H1 (cell line): ENCODE measurements at regions not wholly inside any gene's neighbourhood (a gene's known extent, or its start where the extent isn't known, plus 50 kb on each side); places are given as distances from the start of the nearest gene placed in this dataset.

Experiments
- CTCF ChIA-PET: fragments of 300-600 bp; sonication (Branson Sonifier 250); formaldehyde crosslinking; loops from one replicate; lab custom pipeline; 2021; ENCODE audit not compliant: partially characterized antibody; lab: Charles Lee
- POLR2A ChIA-PET: fragments of 300-600 bp; sonication (Branson Sonifier 250); formaldehyde crosslinking; loops from one replicate; lab custom pipeline; 2021; ENCODE audit warnings: inconsistent platforms; ENCODE audit not compliant: partially characterized antibody; lab: Charles Lee
- DNase-seq, 2 experiments: peaks; one replicate each; pipeline versions ENCODE4 v3.0.0 to v3.0.0-alpha.2; 2010 to 2022; ENCODE audit warnings: low spot score in 2 of 2, low read depth in 1 of 2, mixed read lengths in 1 of 2
- FAIRE-seq: peaks from 2 replicates; lab custom pipeline; 2011; peaks lifted over from hg19 to GRCh38; lab: Jason Lieb, UNC
- H2AFZ ChIP-seq: 2 replicates; pipeline ENCODE4 v1.8.1; 2012; ENCODE audit warnings: low read length, inconsistent platforms
- H2AK5ac ChIP-seq: 2 replicates; pipeline ENCODE4 v1.6.1; 2013; ENCODE audit warnings: low read depth, low read length
- H2BK120ac ChIP-seq: replicated peaks from 2 replicates; pipeline ENCODE3; 2013; ENCODE audit warnings: low read depth, low read length, inconsistent platforms
- H2BK12ac ChIP-seq: 2 replicates; pipeline ENCODE4 v1.6.1; 2013; ENCODE audit warnings: low read depth, low read length
- H2BK15ac ChIP-seq: 2 replicates; pipeline ENCODE4 v1.6.1; 2013; ENCODE audit warnings: low read length
- H2BK20ac ChIP-seq: 2 replicates; pipeline ENCODE4 v1.6.1; 2013; ENCODE audit warnings: low read length
- H2BK5ac ChIP-seq: 2 replicates; pipeline ENCODE4 v1.6.1; 2013; ENCODE audit warnings: low read depth, low read length
- H3K14ac ChIP-seq: 2 replicates; pipeline ENCODE4 v1.6.1; 2013; ENCODE audit warnings: inconsistent platforms; ENCODE audit not compliant: insufficient read length
- H3K18ac ChIP-seq: 2 replicates; pipeline ENCODE4 v1.6.1; 2013; ENCODE audit warnings: low read length; ENCODE audit errors: extremely low read depth
- H3K23ac ChIP-seq: 2 replicates; pipeline ENCODE4 v1.6.1; 2013; ENCODE audit warnings: inconsistent platforms; ENCODE audit not compliant: insufficient read length
- H3K23me2 ChIP-seq: 2 replicates; pipeline ENCODE4 v1.6.1; 2013; ENCODE audit warnings: low read depth, low read length
- H3K27ac ChIP-seq: 2 replicates; pipeline ENCODE4 v1.6.1; 2011; ENCODE audit warnings: low read depth, low read length, inconsistent platforms
- H3K27me3 ChIP-seq, 4 experiments: replicated peaks in 1 of 4; 1 replicate in 1 of 4; 2 replicates in 3 of 4; pipeline versions ENCODE4 v1.6.1 to v1.8.1; 2011 to 2013; ENCODE audit warnings: low read length in 3 of 4, mild to moderate bottlenecking in 3 of 4, inconsistent platforms in 2 of 4, mixed read lengths in 2 of 4, moderate library complexity in 1 of 4; ENCODE audit not compliant: control insufficient read depth in 3 of 4, insufficient read depth in 3 of 4; ENCODE audit errors: extremely low read depth in 1 of 4
- H3K36me3 ChIP-seq, 4 experiments: 2 replicates each; pipeline versions ENCODE4 v1.6.1 to v1.8.1; 2011 to 2013; ENCODE audit warnings: mild to moderate bottlenecking in 4 of 4, low read length in 3 of 4, moderate library complexity in 2 of 4, control low read depth in 1 of 4, inconsistent platforms in 1 of 4; ENCODE audit not compliant: insufficient read depth in 4 of 4, control insufficient read depth in 2 of 4
- H3K4ac ChIP-seq: replicated peaks from 2 replicates; pipeline ENCODE3; 2013; ENCODE audit warnings: low read length, low read depth, mixed read lengths, inconsistent platforms; ENCODE audit not compliant: insufficient read length
- H3K4me1 ChIP-seq, 4 experiments: replicated peaks in 1 of 4; 1 replicate in 1 of 4; 2 replicates in 3 of 4; pipeline versions ENCODE4 v1.6.1 to v1.8.1; 2011 to 2013; ENCODE audit warnings: low read length in 3 of 4, inconsistent platforms in 2 of 4, mixed read lengths in 1 of 4; ENCODE audit not compliant: insufficient read depth in 4 of 4, control insufficient read depth in 3 of 4
- H3K4me2 ChIP-seq, 2 experiments: 2 replicates each; pipeline versions ENCODE4 v1.6.1 to v1.8.1; 2011 to 2013; ENCODE audit warnings: low read depth in 2 of 2, low read length in 2 of 2, control low read depth in 1 of 2, inconsistent platforms in 1 of 2, mild to moderate bottlenecking in 1 of 2; ENCODE audit not compliant: insufficient read depth in 1 of 2
- H3K4me3 ChIP-seq, 4 experiments: fragments of 200-600, 300-600 bp in 1 of 4; sonication (generic), shearing (Covaris generic), sonication (Bioruptor Twin) in 1 of 4; 2 replicates each; pipeline versions ENCODE4 v1.5.1 to v1.8.1; 2011 to 2016; ENCODE audit warnings: low read length in 4 of 4, low read depth in 3 of 4, control low read depth in 2 of 4, inconsistent platforms in 2 of 4, mild to moderate bottlenecking in 2 of 4, mixed read lengths in 1 of 4, moderate library complexity in 1 of 4; ENCODE audit not compliant: insufficient read depth in 2 of 4; ENCODE audit errors: extremely low read depth in 1 of 4
- H3K56ac ChIP-seq: replicated peaks from 2 replicates; pipeline ENCODE3; 2013; ENCODE audit warnings: low read depth, mild to moderate bottlenecking, mixed read lengths, low read length, inconsistent platforms; ENCODE audit not compliant: insufficient read length
- H3K79me1 ChIP-seq: 2 replicates; pipeline ENCODE4 v1.6.1; 2013; ENCODE audit warnings: low read depth, low read length, control low read depth
- H3K79me2 ChIP-seq, 2 experiments: 2 replicates each; pipeline versions ENCODE4 v1.6.1 to v1.8.1; 2012 to 2013; ENCODE audit warnings: low read length in 2 of 2, mild to moderate bottlenecking in 2 of 2, inconsistent platforms in 1 of 2; ENCODE audit not compliant: insufficient read depth in 2 of 2, control insufficient read depth in 1 of 2
- H3K9ac ChIP-seq, 4 experiments: replicated peaks in 1 of 4; 1 replicate in 1 of 4; 2 replicates in 3 of 4; pipeline versions ENCODE4 v1.6.1 to v1.8.1; 2011 to 2013; ENCODE audit warnings: low read depth in 3 of 4, low read length in 3 of 4, control low read depth in 2 of 4, mild to moderate bottlenecking in 2 of 4, moderate library complexity in 2 of 4, inconsistent platforms in 1 of 4; ENCODE audit errors: extremely low read depth in 1 of 4
- H3K9me3 ChIP-seq, 2 experiments: 2 replicates each; pipeline versions ENCODE4 v1.6.1 to v1.8.1; 2012 to 2013; ENCODE audit warnings: mild to moderate bottlenecking in 2 of 2, moderate library complexity in 2 of 2, control low read depth in 1 of 2, inconsistent platforms in 1 of 2, low read depth in 1 of 2, low read length in 1 of 2, mixed read lengths in 1 of 2; ENCODE audit not compliant: insufficient read depth in 2 of 2
- H4K20me1 ChIP-seq, 2 experiments: replicated peaks in 1 of 2; 2 replicates each; pipeline versions ENCODE3 to v1.8.1; 2011 to 2013; ENCODE audit warnings: inconsistent platforms in 2 of 2, low read length in 2 of 2, mild to moderate bottlenecking in 1 of 2; ENCODE audit not compliant: insufficient read depth in 2 of 2, control insufficient read depth in 1 of 2
- H4K5ac ChIP-seq: 2 replicates; pipeline ENCODE4 v1.6.1; 2013; ENCODE audit warnings: low read length, low read depth, mixed read lengths, inconsistent platforms; ENCODE audit not compliant: insufficient read length
- H4K8ac ChIP-seq: 2 replicates; pipeline ENCODE4 v1.8.0; 2013; ENCODE audit warnings: mild to moderate bottlenecking, moderate library complexity, low read length, inconsistent platforms; ENCODE audit not compliant: insufficient read depth; ENCODE audit errors: extremely low read depth
- H4K91ac ChIP-seq: replicated peaks from 2 replicates; pipeline ENCODE3; 2013; ENCODE audit warnings: low read length, mixed read lengths, inconsistent platforms; ENCODE audit not compliant: insufficient read length
- CBX5 ChIP-seq: fragments of 300-800, 300-1000 bp; sonication (generic); IDR thresholded peaks from 2 replicates; pipeline ENCODE4 v1.7.1; 2016; ENCODE audit warnings: antibody characterized with exemption, low read length, low read depth
- CHD2 ChIP-seq: IDR thresholded peaks from 2 replicates; pipeline ENCODE4 v1.6.1; 2012; ENCODE audit warnings: low read length, improper control_type of control experiment
- FOSL1 ChIP-seq: IDR thresholded peaks from 2 replicates; pipeline ENCODE4 v1.6.1; 2011; ENCODE audit warnings: mild to moderate bottlenecking, low read depth, low read length, moderate library complexity; ENCODE audit not compliant: insufficient read depth
- GTF2F1 ChIP-seq: IDR thresholded peaks from 2 replicates; pipeline ENCODE4 v1.6.1; 2012; ENCODE audit warnings: low read depth, low read length, improper control_type of control experiment, borderline replicate concordance
- HDAC6 ChIP-seq: IDR thresholded peaks from one replicate; pipeline ENCODE4 v1.7.1; 2012; ENCODE audit warnings: low read depth, mild to moderate bottlenecking, inconsistent platforms, low read length, moderate library complexity
- KDM4A ChIP-seq: IDR thresholded peaks from one replicate; pipeline ENCODE4 v1.7.1; 2012; ENCODE audit warnings: low read depth, mild to moderate bottlenecking, moderate library complexity, low read length, inconsistent platforms; ENCODE audit not compliant: severe bottlenecking
- KDM5A ChIP-seq: fragments of 200-600 bp; IDR thresholded peaks from 2 replicates; pipeline ENCODE4 v1.7.1; 2012; ENCODE audit warnings: mild to moderate bottlenecking, low read length, inconsistent platforms, mixed read lengths
- NRF1 ChIP-seq: IDR thresholded peaks from 2 replicates; pipeline ENCODE4 v1.6.1; 2011; ENCODE audit warnings: mild to moderate bottlenecking, low read depth, low read length, improper control_type of control experiment
- RAD21 ChIP-seq, 2 experiments: IDR thresholded peaks in 1 of 2; conservative IDR thresholded peaks in 1 of 2; 2 replicates each; pipeline ENCODE4 v1.6.1; 2011; ENCODE audit warnings: low read depth in 2 of 2, low read length in 2 of 2, improper control_type of control experiment in 1 of 2, inconsistent platforms in 1 of 2, mild to moderate bottlenecking in 1 of 2, moderate library complexity in 1 of 2
- RFX5 ChIP-seq: IDR thresholded peaks from 2 replicates; pipeline ENCODE4 v1.6.1; 2011; ENCODE audit warnings: low read depth, low read length, improper control_type of control experiment, borderline replicate concordance
- RNF2 ChIP-seq: fragments of 200-900, 300-1000 bp; sonication (generic); IDR thresholded peaks from 2 replicates; pipeline ENCODE4 v1.7.1; 2016; ENCODE audit warnings: borderline replicate concordance, low read depth, mild to moderate bottlenecking, antibody characterized with exemption, low read length; ENCODE audit not compliant: poor library complexity, severe bottlenecking; ENCODE audit errors: missing control alignments
- SAP30 ChIP-seq: fragments of 300-600 bp; sonication (generic); IDR thresholded peaks from 2 replicates; pipeline ENCODE4 v1.7.1; 2012; ENCODE audit warnings: low read length, moderate library complexity, mild to moderate bottlenecking, inconsistent platforms; ENCODE audit not compliant: insufficient read depth, insufficient replicate concordance
- SIX5 ChIP-seq: IDR thresholded peaks from 2 replicates; pipeline ENCODE4 v1.6.1; 2011; ENCODE audit warnings: mild to moderate bottlenecking, low read depth, low read length
- SRF ChIP-seq: IDR thresholded peaks from 2 replicates; pipeline ENCODE4 v1.6.1; 2011; ENCODE audit warnings: mild to moderate bottlenecking, low read depth, low read length, moderate library complexity
- TAF1 ChIP-seq: IDR thresholded peaks from 2 replicates; pipeline ENCODE4 v1.6.1; 2011; ENCODE audit warnings: mild to moderate bottlenecking, low read depth, low read length
- WGBS, 2 experiments: shearing (Covaris generic) in 1 of 2; methylation state at CpG; one replicate each; pipeline versions ENCODE4 v1.1.6 to v1.1.7; 2013 to 2015; ENCODE audit warnings: low lambda C conversion rate in 2 of 2, mixed read lengths in 2 of 2, inconsistent platforms in 1 of 2, low coverage in 1 of 2, missing lambda C conversion rate in 1 of 2; ENCODE audit not compliant: insufficient replicate concordance in 2 of 2, insufficient coverage in 1 of 2, insufficient read length in 1 of 2; ENCODE audit errors: extremely low coverage in 1 of 2, missing lambda C conversion rate in 1 of 2; 5-methylcytosine and 5-hydroxymethylcytosine counted together

DNA sequence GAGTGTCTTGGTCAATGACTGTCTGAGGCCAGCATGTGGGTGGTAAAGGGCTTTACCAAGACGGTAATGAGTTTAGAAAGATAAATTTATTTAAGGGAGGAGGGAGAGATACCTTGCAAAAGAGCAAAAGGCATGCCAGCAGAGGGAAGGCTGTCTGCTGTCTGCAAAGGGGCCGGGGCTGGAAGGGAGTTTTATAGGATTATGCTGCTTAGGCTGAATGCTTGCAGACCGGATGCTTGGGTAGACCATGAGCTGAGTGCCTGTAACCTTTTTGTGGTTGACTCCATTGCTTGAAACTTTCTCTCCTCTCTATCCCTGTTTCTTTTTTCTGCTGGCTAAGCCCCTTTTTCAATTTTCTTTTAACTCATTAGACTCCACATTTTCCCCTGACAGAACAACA lies 1543.0 kb downstream of the OTOL1 start:
- Histone ChIP-seq H3K36me3 (no peaks in the 10 kb centered on the region; a peak in 1 of 8 replicates), H3K4me1 (no peaks in the 10 kb centered on the region), H3K79me1 (no peaks in the 10 kb centered on the region), H4K8ac (no peak overlapping the region), H3K9me3 (peaks cover 0 to 7% of the 10 kb centered on the region in 2 experiments; a peak in 1 of 4 replicates), H2AFZ (no peak overlapping the region), H3K79me2 (no peaks in the 10 kb centered on the region), H2BK120ac (no peak overlapping the region), H4K5ac (no peak overlapping the region), H4K20me1 (no peaks in the 10 kb centered on the region), H3K18ac (no peak overlapping the region), H3K27me3 (no peaks in the 10 kb centered on the region), H3K9ac (no peak overlapping the region; a peak in 1 of 7 replicates), H2BK12ac (no peak overlapping the region), H3K4ac (no peak overlapping the region), H3K56ac (no peak overlapping the region), H3K23ac (no peak overlapping the region), H4K91ac (no peak overlapping the region), H2BK20ac (no peak overlapping the region), H3K23me2 (no peaks in the 10 kb centered on the region), H3K4me2 (no peak overlapping the region), H2AK5ac (no peak overlapping the region), H3K27ac (no peak overlapping the region), H2BK5ac (no peak overlapping the region), H2BK15ac (no peak overlapping the region), H3K14ac (no peak overlapping the region), H3K4me3 (no peak overlapping the region)
- POLR2A ChIA-PET, result no interaction called here
- 83% methylated on average over 3 of the region's 3 CpGs; no CpG with 5 or more reads in 1 of the 2 experiments for WGBS, 2 experiments
- CTCF ChIA-PET, result interaction anchor here (0.7 to 1.4 kb wide), 2 partner anchors 17 to 24 kb away, joined by 3 to 4 read pairs; no protein-coding TSS in a partner anchor
- FAIRE-seq, result no peak
- DNase-seq, result no peak
- TF ChIP-seq CHD2 (no peak), HDAC6 (no peak), CBX5 (no peak), RFX5 (no peak), TAF1 (no peak), SRF (no peak), GTF2F1 (no peak), RNF2 (no peak), RAD21 (IDR thresholded peaks at IDR 0.05 in 1 of 2, conservative IDR thresholded peaks at IDR 0.05 in 1 of 2; ENCODE audit: low read depth in 2 of 2, low read length in 2 of 2) (no peak), SAP30 (no peak), KDM4A (no peak), FOSL1 (no peak), NRF1 (no peak), SIX5 (no peak), KDM5A (no peak)
